Transverse colon (tissue), 4 donors: ENCODE measurements at regions not wholly inside any gene's neighbourhood (a gene's known extent, or its start where the extent isn't known, plus 50 kb on each side); places are given as distances from the start of the nearest gene placed in this dataset.

Experiments used
- CTCF ChIP-seq, 5 experiments: fragments of 200-600 bp in 3 of 5; fragments of 450-650 bp in 2 of 5; sonication (generic) in 3 of 5; IDR thresholded peaks; 1 replicate in 2 of 5; 2 replicates in 3 of 5; pipeline ENCODE4 v1.5.1; 2016 to 2017; ENCODE audit warnings: antibody characterized with exemption in 5 of 5, inconsistent platforms in 3 of 5, mild to moderate bottlenecking in 2 of 5, moderate library complexity in 1 of 5
- POLR2A ChIP-seq: fragments of 450-650 bp; IDR thresholded peaks from one replicate; pipeline ENCODE4 v1.6.1; 2016; ENCODE audit warnings: antibody characterized with exemption, mild to moderate bottlenecking, moderate library complexity
- POLR2AphosphoS5 ChIP-seq, 3 donors: sonication (generic); formaldehyde crosslinking; IDR thresholded peaks; one replicate each; pipeline ENCODE4 v1.6.1; 2016; ENCODE audit warnings: antibody characterized with exemption in 3 of 3

GRCh38 chr2:128690431-128690830 lies 371.8 kb upstream of the HS6ST1 start:
- TF ChIP-seq POLR2A (no peak), CTCF (IDR thresholded peaks at IDR 0.05) (no peak), POLR2AphosphoS5 (IDR thresholded peaks at IDR 0.05) (no peak)
